ENCODE measurements at regions not wholly inside any gene's neighbourhood (a gene's known extent, or its start where the extent isn't known, plus 50 kb on each side); places are given as distances from the start of the nearest gene placed in this dataset.

DNA sequence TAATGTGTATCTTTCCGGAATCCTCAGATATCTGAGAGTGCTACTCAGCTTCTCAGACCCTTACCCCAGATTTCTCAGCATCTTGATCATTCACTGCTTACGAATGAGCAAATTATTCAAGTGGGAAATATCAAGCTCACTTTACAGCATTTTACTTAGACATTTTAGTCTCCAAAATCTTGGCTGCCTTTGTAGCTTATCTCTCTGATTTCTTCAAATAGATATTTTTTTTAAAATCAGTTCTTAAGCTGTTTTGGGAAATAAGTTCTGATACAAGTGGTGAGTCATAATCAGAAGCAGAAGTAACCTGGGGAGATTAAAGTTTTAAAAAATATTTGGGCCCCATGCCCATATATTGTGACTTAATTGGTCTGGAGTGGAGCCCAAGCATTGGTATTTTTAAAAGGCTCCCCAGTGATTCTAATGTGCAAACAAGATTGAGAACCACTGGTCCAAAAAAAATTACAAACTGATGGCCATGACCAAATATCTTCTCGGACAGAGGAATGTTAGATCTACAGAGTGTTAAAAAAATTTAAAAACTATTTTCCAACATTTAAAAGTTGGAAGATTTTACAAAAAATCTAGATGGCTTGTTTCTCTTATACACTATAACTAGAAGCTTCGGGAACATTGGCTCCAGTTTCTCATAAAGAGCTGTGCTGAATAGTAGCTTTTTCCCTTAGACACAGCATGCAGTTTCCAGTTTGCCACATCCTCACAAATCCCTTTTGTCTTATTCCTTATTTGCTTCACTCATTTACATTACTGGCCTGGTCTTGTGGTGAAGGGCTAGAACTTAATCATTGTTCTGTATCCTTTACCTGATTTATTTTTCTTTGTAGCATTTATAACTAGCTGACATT is 87.8 kb upstream of the BMAL1 start (continued):
- TF ChIP-seq, protein P1, sequence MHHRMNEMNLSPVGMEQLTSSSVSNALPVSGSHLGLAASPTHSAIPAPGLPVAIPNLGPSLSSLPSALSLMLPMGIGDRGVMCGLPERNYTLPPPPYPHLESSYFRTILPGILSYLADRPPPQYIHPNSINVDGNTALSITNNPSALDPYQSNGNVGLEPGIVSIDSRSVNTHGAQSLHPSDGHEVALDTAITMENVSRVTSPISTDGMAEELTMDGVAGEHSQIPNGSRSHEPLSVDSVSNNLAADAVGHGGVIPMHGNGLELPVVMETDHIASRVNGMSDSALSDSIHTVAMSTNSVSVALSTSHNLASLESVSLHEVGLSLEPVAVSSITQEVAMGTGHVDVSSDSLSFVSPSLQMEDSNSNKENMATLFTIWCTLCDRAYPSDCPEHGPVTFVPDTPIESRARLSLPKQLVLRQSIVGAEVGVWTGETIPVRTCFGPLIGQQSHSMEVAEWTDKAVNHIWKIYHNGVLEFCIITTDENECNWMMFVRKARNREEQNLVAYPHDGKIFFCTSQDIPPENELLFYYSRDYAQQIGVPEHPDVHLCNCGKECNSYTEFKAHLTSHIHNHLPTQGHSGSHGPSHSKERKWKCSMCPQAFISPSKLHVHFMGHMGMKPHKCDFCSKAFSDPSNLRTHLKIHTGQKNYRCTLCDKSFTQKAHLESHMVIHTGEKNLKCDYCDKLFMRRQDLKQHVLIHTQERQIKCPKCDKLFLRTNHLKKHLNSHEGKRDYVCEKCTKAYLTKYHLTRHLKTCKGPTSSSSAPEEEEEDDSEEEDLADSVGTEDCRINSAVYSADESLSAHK (CRISPR knock-in tag; IDR thresholded peaks at IDR 0.05; ENCODE audit: borderline replicate concordance): no peak
- no peak for TF ChIP-seq DPF2 (CRISPR knock-in tag; IDR thresholded peaks at IDR 0.05; ENCODE audit: borderline replicate concordance, low read depth)
- TF ChIP-seq, protein P2, sequence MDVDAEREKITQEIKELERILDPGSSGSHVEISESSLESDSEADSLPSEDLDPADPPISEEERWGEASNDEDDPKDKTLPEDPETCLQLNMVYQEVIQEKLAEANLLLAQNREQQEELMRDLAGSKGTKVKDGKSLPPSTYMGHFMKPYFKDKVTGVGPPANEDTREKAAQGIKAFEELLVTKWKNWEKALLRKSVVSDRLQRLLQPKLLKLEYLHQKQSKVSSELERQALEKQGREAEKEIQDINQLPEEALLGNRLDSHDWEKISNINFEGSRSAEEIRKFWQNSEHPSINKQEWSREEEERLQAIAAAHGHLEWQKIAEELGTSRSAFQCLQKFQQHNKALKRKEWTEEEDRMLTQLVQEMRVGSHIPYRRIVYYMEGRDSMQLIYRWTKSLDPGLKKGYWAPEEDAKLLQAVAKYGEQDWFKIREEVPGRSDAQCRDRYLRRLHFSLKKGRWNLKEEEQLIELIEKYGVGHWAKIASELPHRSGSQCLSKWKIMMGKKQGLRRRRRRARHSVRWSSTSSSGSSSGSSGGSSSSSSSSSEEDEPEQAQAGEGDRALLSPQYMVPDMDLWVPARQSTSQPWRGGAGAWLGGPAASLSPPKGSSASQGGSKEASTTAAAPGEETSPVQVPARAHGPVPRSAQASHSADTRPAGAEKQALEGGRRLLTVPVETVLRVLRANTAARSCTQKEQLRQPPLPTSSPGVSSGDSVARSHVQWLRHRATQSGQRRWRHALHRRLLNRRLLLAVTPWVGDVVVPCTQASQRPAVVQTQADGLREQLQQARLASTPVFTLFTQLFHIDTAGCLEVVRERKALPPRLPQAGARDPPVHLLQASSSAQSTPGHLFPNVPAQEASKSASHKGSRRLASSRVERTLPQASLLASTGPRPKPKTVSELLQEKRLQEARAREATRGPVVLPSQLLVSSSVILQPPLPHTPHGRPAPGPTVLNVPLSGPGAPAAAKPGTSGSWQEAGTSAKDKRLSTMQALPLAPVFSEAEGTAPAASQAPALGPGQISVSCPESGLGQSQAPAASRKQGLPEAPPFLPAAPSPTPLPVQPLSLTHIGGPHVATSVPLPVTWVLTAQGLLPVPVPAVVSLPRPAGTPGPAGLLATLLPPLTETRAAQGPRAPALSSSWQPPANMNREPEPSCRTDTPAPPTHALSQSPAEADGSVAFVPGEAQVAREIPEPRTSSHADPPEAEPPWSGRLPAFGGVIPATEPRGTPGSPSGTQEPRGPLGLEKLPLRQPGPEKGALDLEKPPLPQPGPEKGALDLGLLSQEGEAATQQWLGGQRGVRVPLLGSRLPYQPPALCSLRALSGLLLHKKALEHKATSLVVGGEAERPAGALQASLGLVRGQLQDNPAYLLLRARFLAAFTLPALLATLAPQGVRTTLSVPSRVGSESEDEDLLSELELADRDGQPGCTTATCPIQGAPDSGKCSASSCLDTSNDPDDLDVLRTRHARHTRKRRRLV (CRISPR knock-in tag; IDR thresholded peaks at IDR 0.05): no peak
- TF ChIP-seq, protein P3, sequence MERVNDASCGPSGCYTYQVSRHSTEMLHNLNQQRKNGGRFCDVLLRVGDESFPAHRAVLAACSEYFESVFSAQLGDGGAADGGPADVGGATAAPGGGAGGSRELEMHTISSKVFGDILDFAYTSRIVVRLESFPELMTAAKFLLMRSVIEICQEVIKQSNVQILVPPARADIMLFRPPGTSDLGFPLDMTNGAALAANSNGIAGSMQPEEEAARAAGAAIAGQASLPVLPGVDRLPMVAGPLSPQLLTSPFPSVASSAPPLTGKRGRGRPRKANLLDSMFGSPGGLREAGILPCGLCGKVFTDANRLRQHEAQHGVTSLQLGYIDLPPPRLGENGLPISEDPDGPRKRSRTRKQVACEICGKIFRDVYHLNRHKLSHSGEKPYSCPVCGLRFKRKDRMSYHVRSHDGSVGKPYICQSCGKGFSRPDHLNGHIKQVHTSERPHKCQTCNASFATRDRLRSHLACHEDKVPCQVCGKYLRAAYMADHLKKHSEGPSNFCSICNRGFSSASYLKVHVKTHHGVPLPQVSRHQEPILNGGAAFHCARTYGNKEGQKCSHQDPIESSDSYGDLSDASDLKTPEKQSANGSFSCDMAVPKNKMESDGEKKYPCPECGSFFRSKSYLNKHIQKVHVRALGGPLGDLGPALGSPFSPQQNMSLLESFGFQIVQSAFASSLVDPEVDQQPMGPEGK (CRISPR knock-in tag; IDR thresholded peaks at IDR 0.05): no peak
- TF ChIP-seq, protein P4, sequence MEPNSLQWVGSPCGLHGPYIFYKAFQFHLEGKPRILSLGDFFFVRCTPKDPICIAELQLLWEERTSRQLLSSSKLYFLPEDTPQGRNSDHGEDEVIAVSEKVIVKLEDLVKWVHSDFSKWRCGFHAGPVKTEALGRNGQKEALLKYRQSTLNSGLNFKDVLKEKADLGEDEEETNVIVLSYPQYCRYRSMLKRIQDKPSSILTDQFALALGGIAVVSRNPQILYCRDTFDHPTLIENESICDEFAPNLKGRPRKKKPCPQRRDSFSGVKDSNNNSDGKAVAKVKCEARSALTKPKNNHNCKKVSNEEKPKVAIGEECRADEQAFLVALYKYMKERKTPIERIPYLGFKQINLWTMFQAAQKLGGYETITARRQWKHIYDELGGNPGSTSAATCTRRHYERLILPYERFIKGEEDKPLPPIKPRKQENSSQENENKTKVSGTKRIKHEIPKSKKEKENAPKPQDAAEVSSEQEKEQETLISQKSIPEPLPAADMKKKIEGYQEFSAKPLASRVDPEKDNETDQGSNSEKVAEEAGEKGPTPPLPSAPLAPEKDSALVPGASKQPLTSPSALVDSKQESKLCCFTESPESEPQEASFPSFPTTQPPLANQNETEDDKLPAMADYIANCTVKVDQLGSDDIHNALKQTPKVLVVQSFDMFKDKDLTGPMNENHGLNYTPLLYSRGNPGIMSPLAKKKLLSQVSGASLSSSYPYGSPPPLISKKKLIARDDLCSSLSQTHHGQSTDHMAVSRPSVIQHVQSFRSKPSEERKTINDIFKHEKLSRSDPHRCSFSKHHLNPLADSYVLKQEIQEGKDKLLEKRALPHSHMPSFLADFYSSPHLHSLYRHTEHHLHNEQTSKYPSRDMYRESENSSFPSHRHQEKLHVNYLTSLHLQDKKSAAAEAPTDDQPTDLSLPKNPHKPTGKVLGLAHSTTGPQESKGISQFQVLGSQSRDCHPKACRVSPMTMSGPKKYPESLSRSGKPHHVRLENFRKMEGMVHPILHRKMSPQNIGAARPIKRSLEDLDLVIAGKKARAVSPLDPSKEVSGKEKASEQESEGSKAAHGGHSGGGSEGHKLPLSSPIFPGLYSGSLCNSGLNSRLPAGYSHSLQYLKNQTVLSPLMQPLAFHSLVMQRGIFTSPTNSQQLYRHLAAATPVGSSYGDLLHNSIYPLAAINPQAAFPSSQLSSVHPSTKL (CRISPR knock-in tag; IDR thresholded peaks at IDR 0.05): no peak
- no peak for TF ChIP-seq JARID2 (CRISPR knock-in tag; IDR thresholded peaks at IDR 0.05; ENCODE audit: insufficient replicate concordance)
- TF ChIP-seq, protein P5, sequence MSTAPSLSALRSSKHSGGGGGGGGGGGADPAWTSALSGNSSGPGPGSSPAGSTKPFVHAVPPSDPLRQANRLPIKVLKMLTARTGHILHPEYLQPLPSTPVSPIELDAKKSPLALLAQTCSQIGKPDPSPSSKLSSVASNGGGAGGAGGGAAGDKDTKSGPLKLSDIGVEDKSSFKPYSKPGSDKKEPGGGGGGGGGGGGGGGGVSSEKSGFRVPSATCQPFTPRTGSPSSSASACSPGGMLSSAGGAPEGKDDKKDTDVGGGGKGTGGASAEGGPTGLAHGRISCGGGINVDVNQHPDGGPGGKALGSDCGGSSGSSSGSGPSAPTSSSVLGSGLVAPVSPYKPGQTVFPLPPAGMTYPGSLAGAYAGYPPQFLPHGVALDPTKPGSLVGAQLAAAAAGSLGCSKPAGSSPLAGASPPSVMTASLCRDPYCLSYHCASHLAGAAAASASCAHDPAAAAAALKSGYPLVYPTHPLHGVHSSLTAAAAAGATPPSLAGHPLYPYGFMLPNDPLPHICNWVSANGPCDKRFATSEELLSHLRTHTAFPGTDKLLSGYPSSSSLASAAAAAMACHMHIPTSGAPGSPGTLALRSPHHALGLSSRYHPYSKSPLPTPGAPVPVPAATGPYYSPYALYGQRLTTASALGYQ (CRISPR knock-in tag; IDR thresholded peaks at IDR 0.05): no peak
- no peak for TF ChIP-seq SETDB1 (CRISPR knock-in tag; IDR thresholded peaks at IDR 0.05; ENCODE audit: borderline replicate concordance)

Data from HepG2 (cell line).